Liver (tissue), 8 donors: ENCODE measurements at regions not wholly inside any gene's neighbourhood (a gene's known extent, or its start where the extent isn't known, plus 50 kb on each side); places are given as distances from the start of the nearest gene placed in this dataset.

Source experiments
- DNase-seq: peaks from one replicate; pipeline ENCODE4 v3.0.0-alpha.2; 2017; ENCODE audit warnings: low spot score
- H3K27ac ChIP-seq, 2 donors: one replicate each; pipeline ENCODE4 v1.7.0; 2013; ENCODE audit warnings: inconsistent platforms in 2 of 2, low read length in 2 of 2, control low read depth in 1 of 2, low read depth in 1 of 2, mild to moderate bottlenecking in 1 of 2
- H3K27me3 ChIP-seq, 4 donors: one replicate each; pipeline versions ENCODE4 v1.6.1 to v1.7.0; 2013; ENCODE audit warnings: low read length in 3 of 4, inconsistent platforms in 1 of 4, mild to moderate bottlenecking in 1 of 4, moderate library complexity in 1 of 4; ENCODE audit not compliant: control insufficient read depth in 4 of 4, insufficient read depth in 4 of 4
- H3K36me3 ChIP-seq, 4 donors: one replicate each; pipeline versions ENCODE4 v1.6.1 to v1.7.0; 2013; ENCODE audit warnings: low read length in 3 of 4, mild to moderate bottlenecking in 3 of 4, low read depth in 1 of 4, moderate library complexity in 1 of 4; ENCODE audit not compliant: control insufficient read depth in 4 of 4, insufficient read depth in 3 of 4
- H3K4me1 ChIP-seq, 4 donors: one replicate each; pipeline versions ENCODE4 v1.6.1 to v1.7.0; 2013; ENCODE audit warnings: low read length in 3 of 4, mild to moderate bottlenecking in 3 of 4, moderate library complexity in 1 of 4; ENCODE audit not compliant: control insufficient read depth in 4 of 4, insufficient read depth in 4 of 4
- H3K4me3 ChIP-seq, 3 donors: one replicate each; pipeline versions ENCODE4 v1.6.1 to v1.7.0; 2013; ENCODE audit warnings: low read length in 3 of 3, control low read depth in 1 of 3, low read depth in 1 of 3, mild to moderate bottlenecking in 1 of 3
- H3K9ac ChIP-seq, 2 donors: one replicate each; pipeline ENCODE4 v1.7.0; 2013; ENCODE audit warnings: low read length in 2 of 2, mild to moderate bottlenecking in 2 of 2, moderate library complexity in 2 of 2, control low read depth in 1 of 2, low read depth in 1 of 2
- H3K9me3 ChIP-seq, 4 donors: one replicate each; pipeline versions ENCODE4 v1.6.1 to v1.7.0; 2013; ENCODE audit warnings: low read length in 3 of 4; ENCODE audit not compliant: control insufficient read depth in 4 of 4
- ATF3 ChIP-seq: IDR thresholded peaks from 2 replicates; pipeline ENCODE4 v1.6.1; 2016; ENCODE audit warnings: antibody characterized with exemption
- EGR1 ChIP-seq, 2 donors: IDR thresholded peaks; 2 replicates each; pipeline ENCODE4 v1.6.1; 2016 to 2018; ENCODE audit warnings: antibody characterized with exemption in 2 of 2, low read depth in 2 of 2
- FOXA1 ChIP-seq: IDR thresholded peaks from 2 replicates; pipeline ENCODE4 v1.6.1; 2016; ENCODE audit warnings: antibody characterized with exemption
- FOXA2 ChIP-seq: IDR thresholded peaks from 2 replicates; pipeline ENCODE4 v1.6.1; 2016; ENCODE audit warnings: antibody characterized with exemption
- GABPA ChIP-seq, 2 donors: IDR thresholded peaks in 1 of 2; conservative IDR thresholded peaks in 1 of 2; 2 replicates each; pipeline ENCODE4 v1.6.1; 2016; ENCODE audit warnings: antibody characterized with exemption in 2 of 2, mild to moderate bottlenecking in 1 of 2, moderate library complexity in 1 of 2
- HNF4A ChIP-seq, 2 donors: conservative IDR thresholded peaks; 2 replicates each; pipeline ENCODE4 v1.6.1; 2016; ENCODE audit warnings: antibody characterized with exemption in 2 of 2, mild to moderate bottlenecking in 2 of 2
- HNF4G ChIP-seq: IDR thresholded peaks from 2 replicates; pipeline ENCODE4 v1.6.1; 2016; ENCODE audit warnings: antibody characterized with exemption
- JUND ChIP-seq, 2 donors: IDR thresholded peaks; 2 replicates each; pipeline ENCODE4 v1.6.1; 2016; ENCODE audit warnings: antibody characterized with exemption in 2 of 2
- NR2F2 ChIP-seq: IDR thresholded peaks from 2 replicates; pipeline ENCODE4 v1.6.1; 2016; ENCODE audit warnings: antibody characterized with exemption
- RAD21 ChIP-seq, 2 donors: IDR thresholded peaks; 2 replicates each; pipeline ENCODE4 v1.6.1; 2016; ENCODE audit warnings: antibody characterized with exemption in 2 of 2, mild to moderate bottlenecking in 2 of 2
- RXRA ChIP-seq, 2 donors: IDR thresholded peaks; 2 replicates each; pipeline ENCODE4 v1.6.1; 2017 to 2018; ENCODE audit warnings: antibody characterized with exemption in 2 of 2, mild to moderate bottlenecking in 1 of 2
- SP1 ChIP-seq: IDR thresholded peaks from 2 replicates; pipeline ENCODE4 v1.6.1; 2018; ENCODE audit warnings: antibody characterized with exemption, mild to moderate bottlenecking
- TAF1 ChIP-seq: conservative IDR thresholded peaks from 2 replicates; pipeline ENCODE4 v1.6.1; 2016; ENCODE audit warnings: antibody characterized with exemption, mild to moderate bottlenecking
- YY1 ChIP-seq: IDR thresholded peaks from 2 replicates; pipeline ENCODE4 v1.6.1; 2016; ENCODE audit warnings: antibody characterized with exemption, mild to moderate bottlenecking
- ZBTB33 ChIP-seq: IDR thresholded peaks from 2 replicates; pipeline ENCODE4 v1.6.1; 2016; ENCODE audit warnings: antibody characterized with exemption
- WGBS: extraction: QIAGEN DNeasy Blood & Tissue Kit; methylation state at CpG from one replicate; pipeline ENCODE4 v1.1.7; 2013; 5-methylcytosine and 5-hydroxymethylcytosine counted together
- TF ChIP-seq, protein P1 (sequence below): IDR thresholded peaks from 2 replicates; pipeline ENCODE4 v1.6.1; 2016; ENCODE audit warnings: antibody characterized with exemption, mild to moderate bottlenecking
- TF ChIP-seq, protein P2 (sequence below): IDR thresholded peaks from 2 replicates; pipeline ENCODE4 v1.6.1; 2016; ENCODE audit warnings: antibody characterized with exemption
- TF ChIP-seq, protein P3 (sequence below): fragments of 150-350 bp; IDR thresholded peaks from 2 replicates; pipeline ENCODE4 v1.5.1; 2017; ENCODE audit warnings: improper control_type of control experiment, low read depth, low read length; ENCODE audit not compliant: missing input control
- donor health status: healthy.
- donor health status: healthy.
- donor health status: healthy.
- donor health status: healthy.
- donor health status: healthy.

DNA sequence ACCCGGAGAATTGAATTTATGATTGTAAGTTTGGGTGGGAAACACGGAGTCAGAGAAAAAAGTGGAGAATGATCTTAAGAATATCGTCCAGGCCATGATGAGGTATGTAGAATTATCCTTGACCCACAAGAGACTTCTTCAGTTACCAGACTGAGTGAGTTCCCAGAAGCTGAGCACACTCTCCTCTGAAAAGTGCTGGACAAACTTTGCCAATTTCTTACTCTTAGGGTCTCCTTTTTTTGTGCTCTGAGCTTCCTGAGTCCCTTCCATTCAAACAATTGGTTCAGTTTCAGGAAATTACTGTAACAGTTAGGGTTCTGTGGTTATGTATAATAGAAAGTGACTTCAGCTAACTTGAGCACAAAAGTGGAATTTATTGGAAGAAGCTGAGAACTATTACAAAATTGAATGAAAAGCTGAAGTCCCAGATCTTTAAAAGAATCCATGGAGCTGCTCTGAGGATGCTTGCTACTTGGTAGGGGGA lies 50.6 kb upstream of the EHBP1 start:
- H3K4me1 ChIP-seq, result peaks cover 0 to 19% (median 14%) of the 10 kb centered on the region in 4 donors
- WGBS, result 95% methylated on average over 3 of the region's 3 CpGs
- H3K27me3 ChIP-seq, result no peaks in the 10 kb centered on the region
- H3K9me3 ChIP-seq, result no peaks in the 10 kb centered on the region
- H3K4me3 ChIP-seq, result no peak overlapping the region
- TF ChIP-seq FOXA2 (no peak), SP1 (no peak), RXRA (IDR thresholded peaks at IDR 0.05) (no peak), RAD21 (IDR thresholded peaks at IDR 0.05) (no peak), FOXA1 (no peak), HNF4G (no peak), EGR1 (IDR thresholded peaks at IDR 0.05; ENCODE audit: low read depth in 2 of 2) (no peak), ZBTB33 (no peak), GABPA (IDR thresholded peaks at IDR 0.05 in 1 of 2, conservative IDR thresholded peaks at IDR 0.05 in 1 of 2) (no peak), JUND (IDR thresholded peaks at IDR 0.05) (no peak), YY1 (no peak), HNF4A (conservative IDR thresholded peaks at IDR 0.05) (no peak), ATF3 (no peak)
- TF ChIP-seq, protein P1, sequence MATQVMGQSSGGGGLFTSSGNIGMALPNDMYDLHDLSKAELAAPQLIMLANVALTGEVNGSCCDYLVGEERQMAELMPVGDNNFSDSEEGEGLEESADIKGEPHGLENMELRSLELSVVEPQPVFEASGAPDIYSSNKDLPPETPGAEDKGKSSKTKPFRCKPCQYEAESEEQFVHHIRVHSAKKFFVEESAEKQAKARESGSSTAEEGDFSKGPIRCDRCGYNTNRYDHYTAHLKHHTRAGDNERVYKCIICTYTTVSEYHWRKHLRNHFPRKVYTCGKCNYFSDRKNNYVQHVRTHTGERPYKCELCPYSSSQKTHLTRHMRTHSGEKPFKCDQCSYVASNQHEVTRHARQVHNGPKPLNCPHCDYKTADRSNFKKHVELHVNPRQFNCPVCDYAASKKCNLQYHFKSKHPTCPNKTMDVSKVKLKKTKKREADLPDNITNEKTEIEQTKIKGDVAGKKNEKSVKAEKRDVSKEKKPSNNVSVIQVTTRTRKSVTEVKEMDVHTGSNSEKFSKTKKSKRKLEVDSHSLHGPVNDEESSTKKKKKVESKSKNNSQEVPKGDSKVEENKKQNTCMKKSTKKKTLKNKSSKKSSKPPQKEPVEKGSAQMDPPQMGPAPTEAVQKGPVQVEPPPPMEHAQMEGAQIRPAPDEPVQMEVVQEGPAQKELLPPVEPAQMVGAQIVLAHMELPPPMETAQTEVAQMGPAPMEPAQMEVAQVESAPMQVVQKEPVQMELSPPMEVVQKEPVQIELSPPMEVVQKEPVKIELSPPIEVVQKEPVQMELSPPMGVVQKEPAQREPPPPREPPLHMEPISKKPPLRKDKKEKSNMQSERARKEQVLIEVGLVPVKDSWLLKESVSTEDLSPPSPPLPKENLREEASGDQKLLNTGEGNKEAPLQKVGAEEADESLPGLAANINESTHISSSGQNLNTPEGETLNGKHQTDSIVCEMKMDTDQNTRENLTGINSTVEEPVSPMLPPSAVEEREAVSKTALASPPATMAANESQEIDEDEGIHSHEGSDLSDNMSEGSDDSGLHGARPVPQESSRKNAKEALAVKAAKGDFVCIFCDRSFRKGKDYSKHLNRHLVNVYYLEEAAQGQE, result no peak
- TF ChIP-seq, protein P2, sequence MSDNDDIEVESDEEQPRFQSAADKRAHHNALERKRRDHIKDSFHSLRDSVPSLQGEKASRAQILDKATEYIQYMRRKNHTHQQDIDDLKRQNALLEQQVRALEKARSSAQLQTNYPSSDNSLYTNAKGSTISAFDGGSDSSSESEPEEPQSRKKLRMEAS, result no peak
- TF ChIP-seq, protein P3, sequence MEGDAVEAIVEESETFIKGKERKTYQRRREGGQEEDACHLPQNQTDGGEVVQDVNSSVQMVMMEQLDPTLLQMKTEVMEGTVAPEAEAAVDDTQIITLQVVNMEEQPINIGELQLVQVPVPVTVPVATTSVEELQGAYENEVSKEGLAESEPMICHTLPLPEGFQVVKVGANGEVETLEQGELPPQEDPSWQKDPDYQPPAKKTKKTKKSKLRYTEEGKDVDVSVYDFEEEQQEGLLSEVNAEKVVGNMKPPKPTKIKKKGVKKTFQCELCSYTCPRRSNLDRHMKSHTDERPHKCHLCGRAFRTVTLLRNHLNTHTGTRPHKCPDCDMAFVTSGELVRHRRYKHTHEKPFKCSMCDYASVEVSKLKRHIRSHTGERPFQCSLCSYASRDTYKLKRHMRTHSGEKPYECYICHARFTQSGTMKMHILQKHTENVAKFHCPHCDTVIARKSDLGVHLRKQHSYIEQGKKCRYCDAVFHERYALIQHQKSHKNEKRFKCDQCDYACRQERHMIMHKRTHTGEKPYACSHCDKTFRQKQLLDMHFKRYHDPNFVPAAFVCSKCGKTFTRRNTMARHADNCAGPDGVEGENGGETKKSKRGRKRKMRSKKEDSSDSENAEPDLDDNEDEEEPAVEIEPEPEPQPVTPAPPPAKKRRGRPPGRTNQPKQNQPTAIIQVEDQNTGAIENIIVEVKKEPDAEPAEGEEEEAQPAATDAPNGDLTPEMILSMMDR, result no peak
- H3K9ac ChIP-seq, result no peak overlapping the region
- peak overlapping the region; percentile 80 to 94 for H3K27ac ChIP-seq
- H3K36me3 ChIP-seq, result no peaks in the 10 kb centered on the region
- no peak for DNase-seq

- WGBS, result 73% methylated on average over 3 of the region's 3 CpGs
- peak overlapping the region; percentile 80 to 94 for H3K27ac ChIP-seq
- TF ChIP-seq, protein P3, result no peak
- TF ChIP-seq HNF4G, result no peak
- no peak for TF ChIP-seq NR2F2
- TF ChIP-seq JUND (IDR thresholded peaks at IDR 0.05), result no peak
- TF ChIP-seq RXRA (IDR thresholded peaks at IDR 0.05), result no peak
- TF ChIP-seq SP1, result no peak
- no peak for TF ChIP-seq EGR1 (IDR thresholded peaks at IDR 0.05; ENCODE audit: low read depth in 2 of 2)
- TF ChIP-seq FOXA2, result no peak
- no peak for TF ChIP-seq GABPA (IDR thresholded peaks at IDR 0.05 in 1 of 2, conservative IDR thresholded peaks at IDR 0.05 in 1 of 2)
- TF ChIP-seq ATF3, result no peak
- no peak for TF ChIP-seq TAF1
- no peak for TF ChIP-seq HNF4A (conservative IDR thresholded peaks at IDR 0.05)
- TF ChIP-seq, protein P2, result no peak
- TF ChIP-seq FOXA1, result no peak
- no peak for TF ChIP-seq ZBTB33
- TF ChIP-seq RAD21 (IDR thresholded peaks at IDR 0.05), result no peak
These were observed 51.1 kb upstream of the EHBP1 start for GRCh38 chr2:62654423-62654791.

More at GRCh38 chr2:62654423-62654791, 51.1 kb upstream of the EHBP1 start:
- Histone ChIP-seq H3K9ac (peak overlapping the region in 1 of 2 donors; percentile 49), H3K27me3 (no peaks in the 10 kb centered on the region), H3K36me3 (no peaks in the 10 kb centered on the region), H3K9me3 (no peaks in the 10 kb centered on the region), H3K4me1 (peaks cover 0 to 19% (median 13%) of the 10 kb centered on the region in 4 donors), H3K4me3 (peak overlapping the region in 1 of 3 donors; percentile 18)
- DNase-seq, result no peak
